ENCODE measurements at regions not wholly inside any gene's neighbourhood (a gene's known extent, or its start where the extent isn't known, plus 50 kb on each side); places are given as distances from the start of the nearest gene placed in this dataset.

- TF ChIP-seq CTCF (IDR thresholded peaks at IDR 0.05) (no peak), POLR2A (IDR thresholded peaks at IDR 0.05) (no peak)
These were observed 825.8 kb upstream of the LCORL start for GRCh38 chr4:18847249-18847890.
